SW480 (cell line): ENCODE measurements at regions not wholly inside any gene's neighbourhood (a gene's known extent, or its start where the extent isn't known, plus 50 kb on each side); places are given as distances from the start of the nearest gene placed in this dataset.
A peak's percentile ranks its signal among the peaks of the same experiment; 100 is the strongest.

Source experiments
- DNase-seq: peaks from one replicate; pipeline ENCODE4 v3.0.0-alpha.2; 2016; ENCODE audit warnings: low spot score

- DNase-seq = no peak
Measured at GRCh38 chr10:88169037-88169319, 305.6 kb downstream of the PTEN start.

- no peak for DNase-seq
Measured at GRCh38 chr10:88170628-88171027, 307.2 kb downstream of the PTEN start.

- no peak for DNase-seq
Measured at GRCh38 chr10:88172159-88172558, 308.7 kb downstream of the PTEN start.

GRCh38 chr10:88174391-88174790 is 311.0 kb downstream of the PTEN start:
- DNase-seq = no peak

- DNase-seq = no peak
Measured at GRCh38 chr10:88178758-88179157, 315.3 kb downstream of the PTEN start.

- no peak for DNase-seq
Measured at GRCh38 chr10:88179831-88180230, 316.4 kb downstream of the PTEN start.

GRCh38 chr10:88181902-88182600 is 318.6 kb downstream of the PTEN start:
- no peak for DNase-seq

GRCh38 chr10:88182601-88182930 is 319.1 kb downstream of the PTEN start:
- DNase-seq = no peak

- no peak for DNase-seq
Measured at GRCh38 chr10:88184543-88185297, 321.3 kb downstream of the PTEN start.

GRCh38 chr10:88185830-88186229 is 322.4 kb downstream of the PTEN start:
- no peak for DNase-seq

GRCh38 chr10:88186335-88186734 is 322.9 kb downstream of the PTEN start:
- DNase-seq = no peak

- no peak for DNase-seq
Measured at GRCh38 chr10:88187472-88187871, 324.0 kb downstream of the PTEN start.

GRCh38 chr10:88190123-88190522 is 326.7 kb downstream of the PTEN start:
- no peak for DNase-seq

GRCh38 chr10:88190540-88191235 is 327.3 kb downstream of the PTEN start:
- no peak for DNase-seq

GRCh38 chr10:88193018-88193417 is 329.6 kb downstream of the PTEN start:
- no peak for DNase-seq

- DNase-seq = no peak
Measured at GRCh38 chr10:88194041-88194887, 330.8 kb downstream of the PTEN start.

GRCh38 chr10:88194961-88195367 is 331.5 kb downstream of the PTEN start:
- no peak for DNase-seq

GRCh38 chr10:88195841-88196240 is 332.4 kb downstream of the PTEN start:
- DNase-seq = no peak

- DNase-seq = no peak
Measured at GRCh38 chr10:88196291-88196690, 332.9 kb downstream of the PTEN start.

GRCh38 chr10:88198023-88198422 is 334.6 kb downstream of the PTEN start:
- DNase-seq = no peak

GRCh38 chr10:88200312-88201032 is 337.0 kb downstream of the PTEN start:
- DNase-seq = peak; percentile 6
